ENCODE measurements at regions not wholly inside any gene's neighbourhood (a gene's known extent, or its start where the extent isn't known, plus 50 kb on each side); places are given as distances from the start of the nearest gene placed in this dataset.

GRCh38 chr9:30746589-30746988 is 1637.9 kb upstream of the ACO1 start:
- DNase-seq (ENCODE audit: low read depth in 4 of 4, low spot score in 3 of 4): no peak

- no peak for DNase-seq (ENCODE audit: low read depth in 4 of 4, low spot score in 3 of 4)
These were observed 1626.7 kb upstream of the ACO1 start for GRCh38 chr9:30757723-30758122.

GRCh38 chr9:30758726-30759446 is 1625.6 kb upstream of the ACO1 start:
- DNase-seq (ENCODE audit: low read depth in 4 of 4, low spot score in 3 of 4): no peak

DNA sequence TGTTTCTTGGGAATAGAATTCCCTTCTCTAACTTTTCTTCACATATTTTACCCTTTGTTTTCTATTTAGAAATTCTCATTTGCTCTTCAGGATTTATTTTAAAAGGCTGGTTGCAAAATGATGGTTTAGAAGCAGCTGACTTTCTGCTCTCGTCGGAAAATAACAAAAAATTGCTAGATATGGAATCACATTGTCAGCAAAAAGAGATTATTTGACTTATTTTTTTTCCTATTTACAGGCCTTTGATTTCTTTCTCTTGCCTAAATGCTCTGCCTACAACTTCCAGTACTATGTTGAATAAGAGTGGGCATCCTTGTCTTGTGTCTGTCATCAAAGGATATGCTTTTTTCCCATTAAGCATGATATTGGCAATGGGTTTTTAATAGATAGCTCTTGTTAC is 1619.1 kb upstream of the ACO1 start:
- no peak for DNase-seq (ENCODE audit: low read depth in 4 of 4, low spot score in 3 of 4)

- no peak for DNase-seq (ENCODE audit: low read depth in 4 of 4, low spot score in 3 of 4)
These were observed 1613.2 kb upstream of the ACO1 start for GRCh38 chr9:30771163-30771708.

DNA sequence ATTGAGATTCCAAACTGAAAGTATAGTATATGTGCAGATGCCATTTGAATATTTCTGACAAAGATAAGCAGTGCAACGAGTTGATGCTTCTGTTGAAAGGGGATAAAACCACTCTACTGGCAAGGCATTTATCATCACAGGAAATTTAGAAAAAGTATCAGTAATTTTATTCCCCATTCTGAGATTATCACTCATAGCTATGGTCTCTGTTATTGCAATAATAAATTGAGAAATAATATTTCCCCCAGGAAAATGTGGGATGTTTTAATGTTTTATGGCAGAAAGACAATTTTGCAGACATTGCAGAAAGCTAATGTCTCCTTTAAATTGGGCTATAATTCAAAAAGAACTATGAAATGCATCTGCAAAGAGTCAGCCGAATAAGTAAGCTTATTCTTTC is 1612.7 kb upstream of the ACO1 start:
- no peak for DNase-seq (ENCODE audit: low read depth in 4 of 4, low spot score in 3 of 4)

DNA sequence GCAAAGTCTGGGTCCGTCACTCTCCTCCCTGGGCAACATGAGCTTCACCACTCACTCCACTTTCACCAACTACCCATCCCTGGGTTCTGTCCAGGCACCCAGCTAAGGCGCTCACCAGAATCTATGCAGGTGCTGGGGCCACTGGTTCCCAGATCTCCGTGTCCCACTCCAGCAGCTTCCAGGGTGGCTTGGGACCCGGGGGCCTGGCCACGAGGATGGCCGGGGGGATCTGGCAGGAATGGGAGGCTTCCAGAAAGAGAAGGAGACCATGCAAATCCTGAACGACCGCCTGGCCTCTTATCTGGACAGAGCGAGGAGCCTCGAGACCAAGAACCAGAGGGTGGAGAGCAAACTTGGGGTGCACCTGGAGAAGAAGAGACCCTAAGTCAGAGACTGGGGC is 1611.0 kb upstream of the ACO1 start:
- no peak for DNase-seq (ENCODE audit: low read depth in 4 of 4, low spot score in 3 of 4)

DNA sequence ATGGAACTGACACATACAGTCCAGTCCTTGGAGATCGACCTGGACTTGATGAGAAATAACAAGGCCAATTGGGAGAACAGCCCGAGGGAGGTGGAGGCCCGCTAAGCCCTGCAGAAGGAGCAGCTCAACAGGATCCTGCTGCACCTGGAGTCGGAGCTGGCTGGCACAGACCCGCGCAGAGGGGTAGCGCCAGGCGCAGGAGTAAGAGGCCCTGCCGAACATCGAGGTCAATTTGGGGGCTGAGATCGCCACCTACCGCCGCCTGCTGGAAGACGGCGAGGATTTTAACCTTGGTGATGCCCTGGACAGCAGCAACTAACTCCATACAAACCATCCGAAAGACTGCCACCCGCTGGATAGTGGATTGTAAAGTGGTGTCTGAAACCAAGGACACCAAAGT is 1610.1 kb upstream of the ACO1 start:
- DNase-seq (ENCODE audit: low read depth in 4 of 4, low spot score in 3 of 4): no peak

DNA sequence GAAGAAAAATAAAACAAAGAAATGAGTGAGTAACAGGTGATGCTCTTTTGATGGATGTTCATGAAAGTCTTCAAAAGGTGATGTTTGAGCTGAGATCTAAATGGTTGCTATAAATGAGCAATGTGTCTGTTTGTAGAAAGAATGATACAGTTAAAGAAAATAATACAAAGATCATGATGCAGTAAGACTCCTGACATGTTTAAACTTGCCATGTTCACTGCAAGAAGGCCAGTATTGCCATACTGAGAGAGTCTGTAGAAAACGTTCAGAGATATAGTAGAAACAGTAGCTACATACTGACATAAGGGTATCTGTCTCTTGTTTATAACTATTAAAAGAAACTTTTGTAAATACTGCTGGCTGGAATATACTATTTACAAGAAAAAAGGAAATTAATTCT is 1609.2 kb upstream of the ACO1 start:
- no peak for DNase-seq (ENCODE audit: low read depth in 4 of 4, low spot score in 3 of 4)

DNA sequence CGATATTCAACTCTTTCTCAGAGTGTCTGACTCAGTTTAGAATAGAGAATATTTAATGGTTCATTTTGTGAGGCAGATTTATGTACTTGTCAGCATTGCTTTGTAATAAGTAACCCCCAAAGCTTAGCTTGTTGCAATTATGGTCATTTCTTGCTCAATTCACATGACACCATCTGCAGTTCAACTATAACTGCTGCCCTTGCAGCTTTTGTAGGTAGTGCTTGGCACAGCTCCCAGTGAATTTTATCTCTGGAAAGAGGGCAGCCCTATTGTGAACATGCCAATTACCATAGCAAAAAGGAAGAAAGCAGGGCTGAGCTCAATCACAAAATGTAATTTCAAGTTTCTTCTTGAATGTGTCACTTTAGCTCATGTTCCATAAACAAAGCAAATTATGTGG is 1587.7 kb upstream of the ACO1 start:
- DNase-seq (ENCODE audit: low read depth in 4 of 4, low spot score in 3 of 4): no peak

- DNase-seq (ENCODE audit: low read depth in 4 of 4, low spot score in 3 of 4): no peak
These were observed 1584.8 kb upstream of the ACO1 start for GRCh38 chr9:30799527-30800101.

DNA sequence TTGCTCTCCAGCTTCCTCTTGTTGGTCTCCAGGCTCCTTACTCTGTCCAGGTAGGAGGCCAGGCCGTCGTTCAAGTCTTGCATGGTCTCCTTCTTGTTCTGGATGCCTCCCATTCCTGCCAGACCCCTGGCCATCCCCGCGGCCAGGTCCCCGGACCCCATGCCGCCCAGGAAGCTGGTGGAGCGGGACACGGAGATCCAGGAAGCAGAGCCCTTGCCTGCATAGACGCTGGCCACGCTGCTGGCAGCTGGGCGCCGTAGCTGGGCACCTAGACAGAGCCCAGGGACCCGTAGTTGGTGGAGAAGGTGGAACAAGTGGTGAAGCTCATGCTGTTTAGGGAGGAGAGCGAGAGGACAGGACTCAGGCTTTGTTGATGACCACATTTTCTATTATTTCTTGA is 1584.0 kb upstream of the ACO1 start:
- no peak for DNase-seq (ENCODE audit: low read depth in 4 of 4, low spot score in 3 of 4)

DNA sequence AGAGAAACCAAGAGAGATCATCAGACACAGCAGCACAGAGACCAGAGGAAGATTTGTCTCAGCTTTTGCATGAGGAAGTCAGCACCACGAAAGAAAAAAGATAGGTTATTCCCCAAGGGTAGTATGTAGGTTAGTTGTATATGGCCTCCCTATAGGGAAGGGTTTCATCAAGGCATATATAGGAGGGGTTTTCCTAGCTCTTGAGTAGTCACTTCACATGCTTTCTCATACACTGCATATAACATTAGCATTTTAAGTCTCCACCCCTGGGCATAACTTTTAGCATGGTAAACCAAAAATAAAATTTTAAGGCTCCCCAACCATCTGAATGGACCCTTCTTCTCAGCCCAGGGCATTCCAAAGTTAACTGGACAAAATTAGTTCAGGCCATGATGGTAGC is 1571.6 kb upstream of the ACO1 start:
- DNase-seq (ENCODE audit: low read depth in 4 of 4, low spot score in 3 of 4): no peak

GRCh38 chr9:30815585-30815984 is 1568.9 kb upstream of the ACO1 start:
- no peak for DNase-seq (ENCODE audit: low read depth in 4 of 4, low spot score in 3 of 4)

- DNase-seq (ENCODE audit: low read depth in 4 of 4, low spot score in 3 of 4): no peak
These were observed 1539.3 kb upstream of the ACO1 start for GRCh38 chr9:30845136-30845535.

DNA sequence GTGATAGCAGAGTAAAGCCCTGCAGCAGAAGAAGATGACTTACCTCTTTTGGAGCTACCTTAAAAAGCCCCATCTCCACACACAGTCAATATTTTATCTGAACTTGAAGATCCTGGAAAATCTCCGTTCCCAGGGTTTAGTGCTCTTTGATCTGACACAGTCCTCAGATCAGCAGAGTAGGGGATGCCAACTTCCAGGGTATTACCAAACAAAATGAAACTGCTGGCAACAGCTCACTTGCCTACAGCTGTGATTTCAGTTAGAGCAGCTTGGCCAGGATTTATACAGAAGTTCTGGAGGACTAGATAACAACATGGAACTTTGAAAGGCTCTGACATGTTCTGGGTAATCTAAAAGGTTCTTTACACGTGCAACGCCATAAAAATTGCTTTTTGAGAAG is 1537.8 kb upstream of the ACO1 start:
- no peak for DNase-seq (ENCODE audit: low read depth in 4 of 4, low spot score in 3 of 4)

DNA sequence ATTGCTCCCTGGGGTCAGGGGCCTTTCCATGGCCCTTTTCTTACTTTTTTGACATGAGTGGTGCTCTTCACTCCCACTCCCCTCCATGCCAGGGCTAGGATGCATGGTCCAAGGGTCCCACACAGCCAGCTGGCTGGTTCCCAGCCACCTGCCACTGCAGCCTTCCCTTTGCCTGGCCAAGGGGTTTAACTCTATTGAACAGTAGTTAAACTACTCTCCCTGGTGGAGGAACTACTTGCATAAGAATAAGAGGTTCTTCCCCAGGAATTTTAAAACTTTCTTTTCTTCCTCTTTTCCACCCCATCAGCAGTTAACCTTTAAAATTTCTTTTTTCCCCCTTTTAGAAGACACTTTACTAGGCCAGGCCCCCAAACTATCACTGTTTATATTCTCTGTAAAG is 1532.8 kb upstream of the ACO1 start:
- no peak for DNase-seq (ENCODE audit: low read depth in 4 of 4, low spot score in 3 of 4)

GRCh38 chr9:30900706-30901105 is 1483.7 kb upstream of the ACO1 start:
- DNase-seq (ENCODE audit: low read depth in 4 of 4, low spot score in 3 of 4): no peak

GRCh38 chr9:30913331-30913730 is 1471.1 kb upstream of the ACO1 start:
- no peak for DNase-seq (ENCODE audit: low read depth in 4 of 4, low spot score in 3 of 4)

- DNase-seq (ENCODE audit: low read depth in 4 of 4, low spot score in 3 of 4): no peak
These were observed 1469.0 kb upstream of the ACO1 start for GRCh38 chr9:30915451-30915850.

DNA sequence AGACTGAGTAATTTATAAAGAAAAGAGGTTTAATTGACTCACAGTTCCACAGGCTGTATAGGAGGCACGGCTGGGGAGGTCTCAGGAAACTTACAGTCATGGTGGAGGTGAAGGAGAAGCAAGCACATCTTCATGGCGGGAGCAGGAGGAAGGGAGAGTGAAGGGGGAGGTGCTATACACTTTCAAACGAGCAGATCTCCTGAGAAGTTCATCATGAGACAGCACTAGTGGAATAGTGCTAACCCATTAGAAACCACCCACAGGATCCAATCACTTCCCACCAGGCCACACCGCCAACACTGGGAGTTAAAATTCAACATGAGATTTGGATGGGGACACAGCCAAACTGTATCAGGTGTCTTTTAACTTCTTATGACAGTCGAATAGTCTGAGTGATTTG is 1459.3 kb upstream of the ACO1 start:
- no peak for DNase-seq (ENCODE audit: low read depth in 4 of 4, low spot score in 3 of 4)

DNA sequence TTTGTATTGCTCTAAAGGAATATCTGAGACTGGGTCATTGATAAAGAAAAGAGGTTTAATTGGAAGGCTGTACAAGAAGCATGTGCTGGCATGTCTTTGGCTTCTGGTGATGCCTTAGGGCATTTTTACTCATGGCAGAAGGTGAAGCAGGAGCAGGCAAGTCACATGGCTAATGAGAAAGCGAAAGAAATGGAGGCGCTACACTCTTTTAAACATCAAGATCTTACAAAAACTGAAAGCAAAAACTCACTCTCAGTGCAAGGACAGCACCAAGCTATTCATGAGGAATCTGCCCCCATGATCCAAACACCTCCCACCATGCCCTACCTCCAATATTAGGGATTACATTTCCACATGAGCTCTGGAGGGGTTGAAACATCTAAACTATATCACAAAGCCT is 1458.8 kb upstream of the ACO1 start:
- DNase-seq (ENCODE audit: low read depth in 4 of 4, low spot score in 3 of 4): no peak

GRCh38 chr9:30928045-30928444 is 1456.4 kb upstream of the ACO1 start:
- DNase-seq (ENCODE audit: low read depth in 4 of 4, low spot score in 3 of 4): no peak

Data from left renal pelvis (tissue), 4 donors.